GM23248 (cell line): ENCODE measurements at regions not wholly inside any gene's neighbourhood (a gene's known extent, or its start where the extent isn't known, plus 50 kb on each side); places are given as distances from the start of the nearest gene placed in this dataset.

Experiments used
- DNase-seq: peaks from one replicate; pipeline ENCODE4 v3.0.0-alpha.2; 2015
- H2AFZ ChIP-seq: fragments of 200-600 bp; sonication (generic); 2 replicates; pipeline ENCODE4 v1.6.1; 2016; ENCODE audit warnings: antibody characterized with exemption
- H3F3A ChIP-seq: fragments of 200-600 bp; sonication (generic); 2 replicates; pipeline ENCODE4 v1.6.1; 2016; ENCODE audit warnings: mild to moderate bottlenecking, antibody characterized with exemption, mixed run types; ENCODE audit not compliant: insufficient read depth
- H3K27ac ChIP-seq: fragments of 200-600 bp; sonication (generic); 2 replicates; pipeline ENCODE4 v1.5.1; 2016; ENCODE audit warnings: mild to moderate bottlenecking
- H3K27me3 ChIP-seq: fragments of 200-600 bp; sonication (generic); replicated peaks from 2 replicates; pipeline ENCODE4 v1.6.1; 2016; ENCODE audit warnings: mild to moderate bottlenecking; ENCODE audit not compliant: insufficient read depth
- H3K36me3 ChIP-seq: fragments of 200-600 bp; sonication (generic); 2 replicates; pipeline ENCODE4 v1.6.1; 2016; ENCODE audit warnings: low read depth, mild to moderate bottlenecking
- H3K4me1 ChIP-seq: fragments of 200-600 bp; sonication (generic); 2 replicates; pipeline ENCODE4 v1.6.1; 2016; ENCODE audit warnings: mild to moderate bottlenecking; ENCODE audit not compliant: insufficient read depth
- H3K4me2 ChIP-seq: fragments of 200-600 bp; sonication (generic); one replicate; pipeline ENCODE4 v1.6.1; 2016; ENCODE audit warnings: mild to moderate bottlenecking; ENCODE audit not compliant: unreplicated experiment
- H3K4me3 ChIP-seq: fragments of 200-600 bp; sonication (generic); 2 replicates; pipeline ENCODE4 v1.5.1; 2016; ENCODE audit warnings: mild to moderate bottlenecking
- H3K79me2 ChIP-seq: fragments of 200-600 bp; sonication (generic); 2 replicates; pipeline ENCODE4 v1.6.1; 2016; ENCODE audit warnings: mild to moderate bottlenecking; ENCODE audit not compliant: insufficient read depth
- H3K9ac ChIP-seq: fragments of 200-600 bp; sonication (generic); 2 replicates; pipeline ENCODE4 v1.6.1; 2016; ENCODE audit warnings: mild to moderate bottlenecking
- H3K9me2 ChIP-seq: fragments of 200-600 bp; sonication (generic); 2 replicates; pipeline ENCODE4 v1.6.1; 2016; ENCODE audit warnings: mixed run types, mild to moderate bottlenecking, moderate library complexity; ENCODE audit not compliant: insufficient read depth
- H3K9me3 ChIP-seq: fragments of 200-600 bp; sonication (generic); one replicate; pipeline ENCODE4 v1.6.1; 2017; ENCODE audit warnings: low read depth
- H4K20me1 ChIP-seq: fragments of 200-600 bp; sonication (generic); 2 replicates; pipeline ENCODE4 v1.6.0; 2016; ENCODE audit not compliant: insufficient read depth
- EZH2 ChIP-seq: fragments of 200-600 bp; sonication (generic); IDR thresholded peaks from 2 replicates; pipeline ENCODE4 v1.6.1; 2018; ENCODE audit warnings: antibody characterized with exemption, mild to moderate bottlenecking; ENCODE audit not compliant: insufficient read depth, poor library complexity, severe bottlenecking
- EZH2phosphoT487 ChIP-seq: fragments of 200-600 bp; sonication (generic); IDR thresholded peaks from 2 replicates; pipeline ENCODE4 v1.6.1; 2018; ENCODE audit warnings: antibody characterized with exemption, moderate library complexity, mild to moderate bottlenecking, low read depth; ENCODE audit not compliant: insufficient read depth
- WGBS, 2 experiments: methylation state at CpG; one replicate each; pipeline ENCODE4 v1.1.6; 2015 to 2017; ENCODE audit warnings: low lambda C conversion rate in 2 of 2, low coverage in 1 of 2; ENCODE audit errors: missing lambda C conversion rate in 2 of 2; 5-methylcytosine and 5-hydroxymethylcytosine counted together
- in situ Hi-C: fragments of 300-500 bp; cut with MboI; formaldehyde crosslinking; loops from 2 replicates; pipeline ENCODE4 v1.15.0; 2020

DNA sequence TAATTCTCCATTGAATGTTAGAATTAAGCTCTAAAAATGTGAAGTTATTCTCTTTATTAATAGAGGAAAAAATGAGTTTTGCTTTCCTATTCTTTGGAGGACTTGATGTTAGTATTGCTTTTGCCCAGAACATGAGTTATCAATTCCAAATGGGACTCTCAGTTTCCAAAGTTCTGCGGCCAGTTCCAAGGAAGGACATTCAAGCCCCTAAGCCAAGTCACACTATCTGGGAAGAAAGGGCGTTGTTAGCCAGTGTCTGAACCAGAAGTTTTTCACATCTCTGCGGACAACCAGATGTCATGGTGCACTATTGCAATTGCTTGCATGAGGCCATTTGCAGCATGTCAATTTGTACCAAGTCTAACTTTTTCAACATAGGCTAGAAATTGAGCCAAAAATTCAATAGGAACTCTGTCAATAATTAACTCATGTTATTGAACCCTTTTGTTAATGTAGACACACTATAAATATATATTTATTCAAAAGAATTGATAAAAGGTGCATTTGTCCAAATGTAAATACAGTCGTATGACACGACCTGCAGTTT, 183.3 kb upstream of the PIK3R1 start:
- Histone ChIP-seq H3K27me3 (no peaks in the 10 kb centered on the region), H3K9ac (no peak overlapping the region), H3K9me2 (no peaks in the 10 kb centered on the region), H3K27ac (no peak overlapping the region), H3K4me3 (no peak overlapping the region), H3K9me3 (no peaks in the 10 kb centered on the region), H3K36me3 (no peaks in the 10 kb centered on the region), H2AFZ (no peak overlapping the region), H4K20me1 (no peaks in the 10 kb centered on the region), H3K4me1 (peaks cover 23% of the 10 kb centered on the region), H3K79me2 (no peaks in the 10 kb centered on the region), H3K4me2 (no peak overlapping the region), H3F3A (peaks cover 14% of the 10 kb centered on the region)
- WGBS, 2 experiments = 54 to 64% methylated on average over 5 of the region's 5 CpGs
- TF ChIP-seq EZH2 (no peak), EZH2phosphoT487 (no peak)
- in situ Hi-C loops = no loop called here
- no peak for DNase-seq

DNA sequence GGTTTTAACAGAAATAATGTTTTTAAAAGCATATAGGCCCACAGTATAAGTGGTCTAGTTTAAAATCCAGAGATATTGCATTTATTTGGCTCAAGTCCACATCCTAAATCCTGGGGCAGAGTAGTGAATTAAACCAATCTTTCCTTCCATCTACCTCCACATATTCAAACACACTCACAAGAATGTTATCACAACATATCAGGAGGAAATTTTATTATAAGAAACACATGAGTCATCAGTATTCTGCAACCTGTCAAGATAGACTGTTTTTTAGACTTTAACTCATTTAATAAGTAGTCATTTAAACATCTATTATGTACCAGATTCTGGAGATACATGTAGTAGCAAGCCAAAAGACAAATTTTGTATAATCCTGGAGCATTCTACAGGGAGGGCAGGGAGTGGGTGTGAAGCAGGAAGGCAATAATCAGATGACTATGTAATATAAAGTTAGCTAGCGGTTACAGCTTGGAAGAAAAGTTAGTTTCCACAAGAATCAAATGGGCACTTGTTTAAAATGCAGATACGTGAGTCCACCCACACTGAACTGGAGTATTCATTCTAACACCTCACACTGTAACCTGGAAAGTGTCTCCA, 187.3 kb upstream of the PIK3R1 start:
- no peaks in the 10 kb centered on the region for H3K9me2 ChIP-seq
- H3K27ac ChIP-seq = peak overlapping the region; percentile 46
- H3K4me2 ChIP-seq = peak overlapping the region; percentile 63
- H3K4me3 ChIP-seq = peak overlapping the region; percentile 26
- no peaks in the 10 kb centered on the region for H3K27me3 ChIP-seq
- H4K20me1 ChIP-seq = no peaks in the 10 kb centered on the region
- TF ChIP-seq EZH2 (no peak), EZH2phosphoT487 (no peak)
- in situ Hi-C loops = no loop called here
- H3K4me1 ChIP-seq = peaks cover 38% of the 10 kb centered on the region
- peak; percentile 31 for DNase-seq
- no peaks in the 10 kb centered on the region for H3K36me3 ChIP-seq
- peaks cover 25% of the 10 kb centered on the region for H3F3A ChIP-seq
- 50 to 77% methylated on average over 2 of the region's 2 CpGs for WGBS, 2 experiments
- H2AFZ ChIP-seq = 0 out of 2 replicates have a peak overlapping the region, but pooled peaks have one; percentile 34
- no peak overlapping the region for H3K9ac ChIP-seq
- no peaks in the 10 kb centered on the region for H3K9me3 ChIP-seq
- no peaks in the 10 kb centered on the region for H3K79me2 ChIP-seq

DNA sequence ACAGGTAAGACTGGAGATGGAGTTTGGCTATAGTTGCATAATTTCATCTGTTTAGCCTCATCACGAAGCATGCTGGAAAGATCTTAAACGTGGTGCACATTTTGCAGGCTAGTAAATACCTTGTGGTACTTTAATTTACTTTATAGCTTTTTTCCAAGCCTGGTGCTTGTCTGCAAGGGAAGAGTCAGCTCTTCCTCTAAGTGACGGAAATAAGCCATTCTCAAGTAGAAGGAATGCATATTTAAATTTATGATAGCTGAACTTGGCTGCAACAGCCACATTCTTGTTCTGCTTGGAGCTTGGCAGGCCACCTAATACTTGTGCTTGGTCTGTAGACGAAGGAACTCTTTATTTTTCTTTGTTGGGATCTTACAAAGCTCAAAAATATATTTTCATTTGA, 188.0 kb upstream of the PIK3R1 start:
- Histone ChIP-seq H3K9ac (no peak overlapping the region), H3K79me2 (no peaks in the 10 kb centered on the region), H2AFZ (peak overlapping the region; percentile 34), H3F3A (peaks cover 25% of the 10 kb centered on the region), H4K20me1 (no peaks in the 10 kb centered on the region), H3K4me1 (peaks cover 38% of the 10 kb centered on the region), H3K4me2 (peak overlapping the region; percentile 63), H3K27me3 (no peaks in the 10 kb centered on the region), H3K4me3 (peak overlapping the region; percentile 26), H3K9me2 (no peaks in the 10 kb centered on the region), H3K36me3 (no peaks in the 10 kb centered on the region), H3K9me3 (no peaks in the 10 kb centered on the region), H3K27ac (peak overlapping the region; percentile 46)
- WGBS, 2 experiments = 1 to 2% methylated on average over 4 of the region's 4 CpGs
- peak; percentile 80 for DNase-seq
- TF ChIP-seq EZH2phosphoT487 (no peak), EZH2 (no peak)
- in situ Hi-C loops = no loop called here

DNA sequence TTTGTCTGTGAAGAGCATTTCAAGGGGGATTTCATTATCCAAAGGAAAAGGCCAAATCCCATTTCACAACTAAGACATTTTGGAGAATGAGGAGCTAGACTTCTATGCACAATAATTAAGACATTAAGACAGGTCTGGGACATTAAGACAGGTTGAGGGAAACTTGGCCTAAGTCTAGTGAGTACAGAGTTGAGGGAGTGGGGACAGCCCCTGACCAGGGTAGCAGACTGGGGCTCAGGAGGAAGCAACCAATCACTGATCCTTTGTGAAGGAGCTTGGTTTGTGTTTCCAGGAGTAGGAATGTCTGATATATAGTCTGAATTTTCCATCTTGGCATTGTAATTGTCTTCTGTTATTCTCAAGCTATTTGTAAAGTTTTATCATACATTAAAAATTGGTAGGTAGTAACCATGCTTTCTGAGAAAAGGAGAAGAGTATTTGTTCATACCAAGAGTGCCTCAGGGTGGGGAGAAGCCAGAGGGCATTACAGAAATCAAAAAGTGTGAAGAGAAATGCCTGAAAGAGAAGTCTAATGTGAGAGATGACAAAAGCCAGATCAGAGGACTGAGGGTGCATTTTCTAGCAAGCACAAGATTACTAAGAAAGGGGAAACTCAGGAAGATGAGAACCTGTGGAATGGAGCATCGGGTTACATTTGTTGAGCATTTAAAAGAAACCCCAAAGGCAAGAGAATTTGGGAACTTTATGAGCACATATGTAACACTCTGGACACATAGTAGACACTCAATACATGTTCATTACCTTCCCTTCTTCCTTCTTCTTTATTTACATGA, 189.3 kb upstream of the PIK3R1 start:
- no peak for TF ChIP-seq EZH2phosphoT487
- TF ChIP-seq EZH2 = no peak
- 95% methylated on average over 1 of the region's 1 CpG for WGBS, 2 experiments
- Histone ChIP-seq H3K9ac (no peak overlapping the region), H3K4me2 (peak overlapping the region; percentile 63), H2AFZ (0 out of 2 replicates have a peak overlapping the region, but pooled peaks have one; percentile 34), H4K20me1 (no peaks in the 10 kb centered on the region), H3K27ac (no peak overlapping the region), H3K4me3 (no peak overlapping the region), H3K9me3 (no peaks in the 10 kb centered on the region), H3K4me1 (peaks cover 38% of the 10 kb centered on the region), H3K27me3 (no peaks in the 10 kb centered on the region), H3K79me2 (no peaks in the 10 kb centered on the region), H3F3A (peaks cover 25% of the 10 kb centered on the region), H3K36me3 (no peaks in the 10 kb centered on the region), H3K9me2 (no peaks in the 10 kb centered on the region)
- no peak for DNase-seq
- in situ Hi-C loops = no loop called here
